HG03354 (cell line): ENCODE measurements at regions not wholly inside any gene's neighbourhood (a gene's known extent, or its start where the extent isn't known, plus 50 kb on each side); places are given as distances from the start of the nearest gene placed in this dataset.

Experiments
- ATAC-seq: cut with Tn5 transposase; IDR thresholded peaks from one replicate; pipeline ENCODE4 v1.9.1; 2021; ENCODE audit warnings: mild to moderate bottlenecking; ENCODE audit not compliant: unreplicated experiment, poor library complexity, severe bottlenecking

DNA sequence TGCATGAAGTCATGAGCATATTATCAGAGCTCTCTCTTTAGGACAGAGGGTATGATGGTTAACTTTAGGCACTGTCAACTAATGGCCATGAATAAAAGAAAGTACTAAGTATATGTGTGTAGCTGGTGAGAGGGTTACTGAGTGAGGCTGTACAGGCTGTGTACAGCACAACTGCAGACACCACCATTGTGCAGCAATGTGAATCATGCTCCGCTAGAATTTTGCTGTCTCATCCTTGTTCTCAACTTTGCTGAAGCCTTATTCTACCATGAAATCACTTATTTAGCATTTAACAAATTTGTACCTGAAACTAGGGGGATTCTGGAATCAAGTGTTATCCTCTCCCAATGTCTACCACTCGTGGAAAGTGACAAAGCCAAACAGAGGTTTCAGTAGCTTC lies 414.9 kb downstream of the PLCL1 start:
- ATAC-seq = no peak

GRCh38 chr2:198214114-198214596 lies 409.8 kb downstream of the PLCL1 start:
- no peak for ATAC-seq

- ATAC-seq = no peak
Measured at GRCh38 chr2:198213253-198213652, 408.9 kb downstream of the PLCL1 start.

DNA sequence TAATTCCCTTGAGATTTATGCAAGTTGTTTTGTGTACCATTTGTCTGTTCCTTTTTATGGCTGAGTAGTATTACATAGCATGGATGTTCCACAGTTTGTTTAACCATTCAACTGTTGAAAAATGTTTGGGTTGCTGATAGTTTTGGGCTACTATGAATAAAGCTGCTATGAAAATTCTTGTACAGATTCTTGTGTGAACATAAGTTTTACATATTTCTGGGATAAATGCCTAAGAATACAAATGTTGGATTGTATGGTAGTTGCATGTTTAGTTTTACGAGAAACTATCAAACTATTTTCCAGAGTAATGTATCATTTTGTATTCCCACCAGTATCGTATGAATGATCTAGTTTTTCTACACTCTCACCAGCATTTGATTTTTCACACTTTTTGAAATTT lies 407.3 kb downstream of the PLCL1 start:
- no peak for ATAC-seq

GRCh38 chr2:198203336-198204069 lies 399.1 kb downstream of the PLCL1 start:
- no peak for ATAC-seq
